ENCODE measurements at regions not wholly inside any gene's neighbourhood (a gene's known extent, or its start where the extent isn't known, plus 50 kb on each side); places are given as distances from the start of the nearest gene placed in this dataset.

GRCh38 chr6:156418253-156418652 is 358.9 kb upstream of the ARID1B start:
- ChIA-PET POLR2A (ENCODE audit: unreplicated experiment) (interaction anchor here (0.5 kb wide), 1 partner anchor 527 kb away, joined by 6 read pairs; no protein-coding TSS in a partner anchor), CTCF (no interaction called here)
- H4K8ac ChIP-seq (ENCODE audit: low read depth in 2 of 2, low read length in 2 of 2) = no peak overlapping the region
- no peaks in the 10 kb centered on the region for H4K20me1 ChIP-seq (ENCODE audit: insufficient read depth, low read length)
- H2BK120ac ChIP-seq (ENCODE audit: low read depth, low read length) = no peak overlapping the region
- no peaks in the 10 kb centered on the region for H3K79me1 ChIP-seq (ENCODE audit: low read depth in 1 of 2, low read length in 2 of 2)
- H3K23ac ChIP-seq (ENCODE audit: low read depth, low read length) = no peak overlapping the region
- TF ChIP-seq NFE2L2 (IDR thresholded peaks at IDR 0.05; ENCODE audit: low read depth, low read length) (no peak), CEBPB (IDR thresholded peaks at IDR 0.05; ENCODE audit: low read depth, low read length) (no peak), POLR2A (IDR thresholded peaks at IDR 0.05; ENCODE audit: low read depth, low read length) (no peak), RFX5 (IDR thresholded peaks at IDR 0.05; ENCODE audit: low read depth, low read length) (no peak), BHLHE40 (IDR thresholded peaks at IDR 0.05; ENCODE audit: low read depth, low read length) (no peak), RCOR1 (IDR thresholded peaks at IDR 0.05; ENCODE audit: insufficient replicate concordance, low read length) (no peak), MAFK (IDR thresholded peaks at IDR 0.05; ENCODE audit: low read depth, low read length) (no peak), MAZ (IDR thresholded peaks at IDR 0.05; ENCODE audit: borderline replicate concordance, low read depth, low read length) (no peak), RAD21 (IDR thresholded peaks at IDR 0.05; ENCODE audit: low read length) (no peak), CHD1 (IDR thresholded peaks at IDR 0.05; ENCODE audit: low read depth, low read length) (no peak), SMC3 (IDR thresholded peaks at IDR 0.05; ENCODE audit: low read depth, low read length) (no peak)
- no CpG with 5 or more reads among the region's 1 CpG for WGBS, 2 experiments (ENCODE audit: extremely low coverage in 2 of 2, insufficient read length in 1 of 2)
- H3K4me3 ChIP-seq (ENCODE audit: insufficient read depth, low read depth, low read length) = no peak overlapping the region
- no peak overlapping the region for H4K5ac ChIP-seq (ENCODE audit: low read depth, low read length)
- H3K9ac ChIP-seq (ENCODE audit: low read depth, low read length) = no peak overlapping the region
- intact Hi-C loops (cut with micrococcal nuclease) (no loop called here), in situ Hi-C loops (cut with MboI; ENCODE audit: low sequenced_read_pairs) (no loop called here), dilution Hi-C loops (cut with HindIII; ENCODE audit: low sequenced_read_pairs, unreplicated experiment) (no loop called here)
- no peak for ATAC-seq (ENCODE audit: low read depth)
- H3K18ac ChIP-seq (ENCODE audit: low read depth, low read length) = no peak overlapping the region
- peaks cover 2% of the 10 kb centered on the region; the same call in 1 of the 2 replicates for H3K4me1 ChIP-seq (ENCODE audit: control insufficient read depth, insufficient read depth, low read length)
- no peaks in the 10 kb centered on the region for H3K36me3 ChIP-seq (ENCODE audit: control insufficient read depth, insufficient read depth, low read length)
- H3K9me3 ChIP-seq (ENCODE audit: control insufficient read depth, insufficient read depth, low read length) = peaks cover 6% of the 10 kb centered on the region
- DNase-seq = no peak
- no peak overlapping the region for H2AK9ac ChIP-seq (replicated peaks; ENCODE audit: low read depth, low read length, poor library complexity)
- no peaks in the 10 kb centered on the region for H3K27me3 ChIP-seq (ENCODE audit: control insufficient read depth, insufficient read depth, low read length)
- no peak overlapping the region for H3K27ac ChIP-seq (ENCODE audit: insufficient read depth, low read length)
- no peak overlapping the region for H3K14ac ChIP-seq (replicated peaks; ENCODE audit: low read depth, low read length)
- BruUV-seq (replicated peaks) = no TSS peak
- H2BK15ac ChIP-seq (ENCODE audit: low read depth, low read length) = no peak overlapping the region
- H3K4ac ChIP-seq (ENCODE audit: low read depth, low read length) = no peak overlapping the region
- H2AK5ac ChIP-seq (ENCODE audit: low read depth, low read length) = no peak overlapping the region
- no peaks in the 10 kb centered on the region for H3K9me1 ChIP-seq (ENCODE audit: insufficient read depth, low read length)
- H3K56ac ChIP-seq (ENCODE audit: extremely low read depth, insufficient read depth, low read length) = no peak overlapping the region
- H2BK5ac ChIP-seq (ENCODE audit: low read depth, low read length, poor library complexity, severe bottlenecking) = no peak overlapping the region
- H3K4me2 ChIP-seq (ENCODE audit: low read depth, low read length) = no peak overlapping the region
- no peak overlapping the region for H4K91ac ChIP-seq (ENCODE audit: insufficient read depth, low read depth, low read length)
- no peak overlapping the region for H2AFZ ChIP-seq (replicated peaks; ENCODE audit: low read length, poor library complexity)
- H2BK20ac ChIP-seq (ENCODE audit: low read depth, low read length) = no peak overlapping the region
